ENCODE measurements at regions not wholly inside any gene's neighbourhood (a gene's known extent, or its start where the extent isn't known, plus 50 kb on each side); places are given as distances from the start of the nearest gene placed in this dataset.

GRCh38 chr15:87461631-87462030 is 794.9 kb downstream of the NTRK3 start:
- ATAC-seq (no peak), DNase-seq (no peak)
- intact Hi-C loops (cut with DNase I): no loop called here

- ATAC-seq: no peak
- DNase-seq: no peak
- intact Hi-C loops (cut with DNase I): no loop called here
Observed at GRCh38 chr15:87454860-87455259, 801.7 kb downstream of the NTRK3 start.

GRCh38 chr15:87450314-87450713 is 806.2 kb downstream of the NTRK3 start:
- no peak for ATAC-seq
- intact Hi-C loops (cut with DNase I): no loop called here
- DNase-seq: no peak

GRCh38 chr15:87439090-87439489 is 817.4 kb downstream of the NTRK3 start:
- no peak for ATAC-seq
- intact Hi-C loops (cut with DNase I): no loop called here
- DNase-seq: no peak

DNA sequence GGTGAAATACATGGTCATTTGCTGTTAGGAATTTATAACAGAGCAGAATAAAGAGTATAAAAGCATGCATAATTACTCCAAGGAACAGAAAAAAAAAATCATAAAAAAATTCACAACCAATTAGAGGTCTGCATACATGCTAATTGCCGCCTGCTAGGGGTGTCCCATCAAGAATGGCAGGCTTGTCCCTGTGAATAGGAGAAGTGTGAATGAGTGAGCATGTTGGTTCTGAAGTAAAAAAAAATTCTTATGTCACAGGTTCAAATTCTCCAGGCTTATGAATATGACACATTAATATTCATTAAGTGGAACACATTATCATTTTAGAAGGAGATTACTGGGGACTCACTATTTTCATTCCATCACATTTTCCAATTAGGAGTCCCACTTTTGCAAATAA is 822.7 kb downstream of the NTRK3 start:
- intact Hi-C loops (cut with DNase I): no loop called here
- ATAC-seq: no peak
- no peak for DNase-seq

- ATAC-seq (no peak), DNase-seq (no peak)
- intact Hi-C loops (cut with DNase I): no loop called here
Observed at GRCh38 chr15:87429754-87430153, 826.8 kb downstream of the NTRK3 start.

DNA sequence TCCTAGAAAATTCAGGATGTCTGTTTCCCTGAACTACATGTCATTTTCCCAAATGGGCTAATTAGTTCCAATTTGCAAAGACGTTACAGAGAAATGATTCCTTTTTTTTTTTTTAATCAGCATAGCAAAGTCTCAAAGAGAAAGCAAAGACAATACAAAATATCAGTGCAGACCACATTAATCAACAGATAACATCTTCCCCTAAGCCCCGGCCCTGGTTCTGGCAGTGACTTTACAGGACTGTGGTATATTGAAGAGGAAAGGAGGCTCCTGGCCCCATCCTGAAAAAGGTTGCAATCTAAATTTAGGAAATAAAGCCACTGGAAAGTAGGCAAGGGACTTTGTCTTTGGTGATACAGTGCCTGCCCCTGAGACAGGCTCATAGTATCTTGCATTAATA is 836.5 kb downstream of the NTRK3 start:
- ATAC-seq: no peak
- DNase-seq: no peak

GRCh38 chr15:87419344-87419743 is 837.2 kb downstream of the NTRK3 start:
- no peak for ATAC-seq
- DNase-seq: no peak
- intact Hi-C loops (cut with DNase I): no loop called here

More for the DNA sequence above, 836.5 kb downstream of the NTRK3 start:
- intact Hi-C loops (cut with DNase I): no loop called here

GRCh38 chr15:87416591-87417257 is 839.8 kb downstream of the NTRK3 start:
- intact Hi-C loops (cut with DNase I): no loop called here
- DNase-seq (no peak), ATAC-seq (no peak)

GRCh38 chr15:87408902-87409301 is 847.6 kb downstream of the NTRK3 start:
- DNase-seq: no peak
- intact Hi-C loops (cut with DNase I): no loop called here
- no peak for ATAC-seq

GRCh38 chr15:87403973-87404372 is 852.6 kb downstream of the NTRK3 start:
- ATAC-seq (no peak), DNase-seq (no peak)
- intact Hi-C loops (cut with DNase I): no loop called here

DNA sequence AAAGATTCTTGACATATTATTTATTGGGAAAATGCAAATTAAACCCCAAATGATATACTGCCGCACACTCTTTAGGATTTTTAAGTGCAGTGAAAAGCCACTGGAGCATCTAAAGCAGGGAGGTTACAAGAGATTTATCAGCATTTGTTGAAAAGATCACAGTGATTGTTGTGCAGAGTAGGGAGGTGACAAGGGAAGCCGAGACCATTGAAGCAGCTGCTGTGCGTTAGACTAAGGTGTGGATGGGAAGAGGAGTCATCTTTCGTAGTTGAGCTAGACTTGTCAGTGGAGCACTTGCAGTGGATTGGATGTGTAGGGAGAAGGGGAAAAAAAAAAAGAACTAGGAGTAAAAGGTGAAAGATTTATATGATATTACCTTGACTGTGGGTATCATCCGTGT is 854.6 kb downstream of the NTRK3 start:
- DNase-seq (no peak), ATAC-seq (no peak)
- intact Hi-C loops (cut with DNase I): no loop called here

GRCh38 chr15:87394676-87395075 is 861.9 kb downstream of the NTRK3 start:
- ATAC-seq: no peak
- intact Hi-C loops (cut with DNase I): no loop called here
- no peak for DNase-seq

GRCh38 chr15:87387766-87388165 is 868.8 kb downstream of the NTRK3 start:
- ATAC-seq (no peak), DNase-seq (no peak)
- intact Hi-C loops (cut with DNase I): no loop called here

- intact Hi-C loops (cut with DNase I): no loop called here
- ATAC-seq (no peak), DNase-seq (no peak)
Observed at GRCh38 chr15:87374339-87374738, 882.2 kb downstream of the NTRK3 start.

DNA sequence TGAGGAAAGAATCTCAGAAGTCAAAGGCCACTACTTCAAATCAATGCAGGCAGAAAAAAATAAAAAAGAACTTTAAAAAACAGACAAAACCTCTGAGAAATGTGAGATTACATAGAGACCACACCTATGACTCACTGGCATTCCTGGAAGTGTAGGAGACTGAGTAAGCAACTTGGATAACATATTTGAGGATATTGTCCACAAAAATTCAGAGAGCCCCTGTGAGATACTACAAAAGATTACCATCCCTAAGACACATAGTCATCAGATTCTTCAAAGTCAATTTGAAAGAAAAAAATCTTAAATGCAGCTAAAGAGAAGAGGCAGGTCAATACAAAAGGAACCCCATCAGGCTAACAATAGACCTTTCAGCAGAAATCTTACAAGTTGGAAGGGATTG is 887.3 kb downstream of the NTRK3 start:
- intact Hi-C loops (cut with DNase I): no loop called here
- ATAC-seq (peak in 1 of 2 donors; percentile 76), DNase-seq (no peak)

DNA sequence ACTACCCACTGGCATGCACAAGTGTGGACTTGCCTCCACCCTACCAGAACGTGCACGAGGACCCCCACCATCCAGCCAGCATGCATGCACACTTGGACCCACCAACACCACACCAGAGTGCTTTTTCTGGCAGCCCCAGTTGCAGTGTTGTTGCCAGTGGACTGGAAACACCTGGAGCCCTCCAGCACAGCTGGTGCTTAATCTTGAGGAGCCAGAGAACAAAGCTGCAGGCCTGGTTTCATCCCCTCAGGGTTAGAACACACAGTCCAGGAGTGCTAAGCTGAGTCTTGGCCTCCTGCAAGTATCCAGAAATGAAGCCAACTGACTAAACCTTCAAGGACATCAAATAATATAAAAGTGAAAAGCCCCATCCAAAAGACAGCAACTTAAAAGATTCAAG is 888.0 kb downstream of the NTRK3 start:
- intact Hi-C loops (cut with DNase I): no loop called here
- ATAC-seq: no peak
- no peak for DNase-seq

DNA sequence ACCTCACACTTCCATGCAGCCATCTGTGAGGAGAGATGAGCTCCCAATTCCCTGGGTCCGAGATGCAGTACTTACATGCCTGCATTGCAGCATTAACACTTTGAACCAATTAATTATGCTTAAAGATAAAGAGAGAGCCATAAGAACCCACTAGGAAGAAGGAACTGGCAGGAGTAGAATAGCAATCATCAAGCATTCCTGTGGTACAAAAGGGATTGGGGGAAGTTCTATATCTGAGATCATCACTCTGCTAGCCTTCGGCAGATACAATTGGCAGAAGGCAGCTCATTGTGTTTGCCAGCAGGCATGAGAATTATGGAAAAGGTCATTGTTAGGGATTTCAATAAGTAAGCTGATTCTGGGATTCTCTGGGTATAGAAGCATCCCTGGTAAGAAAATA is 891.4 kb downstream of the NTRK3 start:
- ATAC-seq (no peak), DNase-seq (no peak)
- intact Hi-C loops (cut with DNase I): no loop called here

GRCh38 chr15:87362531-87362930 is 894.0 kb downstream of the NTRK3 start:
- no peak for DNase-seq
- ATAC-seq: no peak
- intact Hi-C loops (cut with DNase I): no loop called here

GRCh38 chr15:87357637-87358313 is 898.8 kb downstream of the NTRK3 start:
- no peak for DNase-seq
- intact Hi-C loops (cut with DNase I): no loop called here
- ATAC-seq: no peak

- no peak for DNase-seq
- ATAC-seq: peak in 1 of 2 donors; percentile 40
- intact Hi-C loops (cut with DNase I): no loop called here
Observed at GRCh38 chr15:87355946-87356345, 900.6 kb downstream of the NTRK3 start.

Measured in left cardiac atrium (tissue), 4 donors.